T47D (cell line): ENCODE measurements at regions not wholly inside any gene's neighbourhood (a gene's known extent, or its start where the extent isn't known, plus 50 kb on each side); places are given as distances from the start of the nearest gene placed in this dataset.
"Not testable (repeated sequence)": the region's sequence is repeated elsewhere in the genome, so short reads cannot be mapped to it uniquely, and the experiment has no call there.

Source experiments
- DNase-seq, 2 experiments: peaks; one replicate each; pipeline versions ENCODE4 v3.0.0 to v3.0.0-alpha.2; 2011 to 2012; ENCODE audit warnings: low read depth in 1 of 2, low spot score in 1 of 2
- JUND ChIP-seq: IDR thresholded peaks from 2 replicates; pipeline ENCODE4 v1.6.1; 2012; ENCODE audit warnings: low read depth
- in situ Hi-C: cut with HindIII; loops from 2 replicates; pipeline ENCODE4 v1.10.0; 2016; ENCODE audit warnings: low sequenced_read_pairs, low pct_unique_long_range_greater_than_20kb

GRCh38 chr1:184879876-184880557 is 94.3 kb downstream of the NIBAN1 start:
- no peak for DNase-seq
- in situ Hi-C loops: no loop called here
- TF ChIP-seq JUND: no peak

GRCh38 chr1:184878602-184879001 is 95.7 kb downstream of the NIBAN1 start:
- TF ChIP-seq JUND: no peak
- no peak for DNase-seq
- in situ Hi-C loops: no loop called here

GRCh38 chr1:184878002-184878401 is 96.3 kb downstream of the NIBAN1 start:
- in situ Hi-C loops: no loop called here
- no peak for TF ChIP-seq JUND
- peak; percentile 15 to 64 for DNase-seq

GRCh38 chr1:184876015-184876414 is 98.3 kb downstream of the NIBAN1 start:
- DNase-seq, in situ Hi-C loops: not testable (repeated sequence)

- in situ Hi-C loops: no loop called here
- no peak for DNase-seq
- no peak for TF ChIP-seq JUND
Observed at GRCh38 chr1:184875218-184875617, 99.1 kb downstream of the NIBAN1 start.

- TF ChIP-seq JUND: no peak
- in situ Hi-C loops: no loop called here
- DNase-seq: no peak
Observed at GRCh38 chr1:184870319-184870718, 104.0 kb downstream of the NIBAN1 start.

GRCh38 chr1:184867866-184868689 is 106.2 kb downstream of the NIBAN1 start:
- in situ Hi-C loops: no loop called here
- no peak for TF ChIP-seq JUND
- no peak for DNase-seq

GRCh38 chr1:184866991-184867788 is 107.1 kb downstream of the NIBAN1 start:
- TF ChIP-seq JUND: no peak
- DNase-seq: no peak
- in situ Hi-C loops: no loop called here

GRCh38 chr1:184866586-184866985 is 107.7 kb downstream of the NIBAN1 start:
- TF ChIP-seq JUND: no peak
- in situ Hi-C loops: no loop called here
- DNase-seq: no peak

- DNase-seq: no peak
- in situ Hi-C loops: no loop called here
- TF ChIP-seq JUND: no peak
Observed at GRCh38 chr1:184865831-184866230, 108.5 kb downstream of the NIBAN1 start.

GRCh38 chr1:184861755-184862336 is 107.2 kb upstream of the EDEM3 start:
- in situ Hi-C loops: no loop called here

GRCh38 chr1:184860985-184861754 is 106.5 kb upstream of the EDEM3 start:
- no peak for DNase-seq
- in situ Hi-C loops: no loop called here

More at GRCh38 chr1:184861755-184862336, 107.2 kb upstream of the EDEM3 start:
- DNase-seq: no peak
- TF ChIP-seq JUND: no peak

More at GRCh38 chr1:184860985-184861754, 106.5 kb upstream of the EDEM3 start:
- TF ChIP-seq JUND: no peak
